Right renal pelvis (tissue), 4 donors: ENCODE measurements at regions not wholly inside any gene's neighbourhood (a gene's known extent, or its start where the extent isn't known, plus 50 kb on each side); places are given as distances from the start of the nearest gene placed in this dataset.

Experiments
- DNase-seq, 4 donors: peaks; one replicate each; pipeline ENCODE4 v3.0.0-alpha.2; 2013; ENCODE audit warnings: low read depth in 4 of 4, low spot score in 3 of 4, missing footprints in 1 of 4

DNA sequence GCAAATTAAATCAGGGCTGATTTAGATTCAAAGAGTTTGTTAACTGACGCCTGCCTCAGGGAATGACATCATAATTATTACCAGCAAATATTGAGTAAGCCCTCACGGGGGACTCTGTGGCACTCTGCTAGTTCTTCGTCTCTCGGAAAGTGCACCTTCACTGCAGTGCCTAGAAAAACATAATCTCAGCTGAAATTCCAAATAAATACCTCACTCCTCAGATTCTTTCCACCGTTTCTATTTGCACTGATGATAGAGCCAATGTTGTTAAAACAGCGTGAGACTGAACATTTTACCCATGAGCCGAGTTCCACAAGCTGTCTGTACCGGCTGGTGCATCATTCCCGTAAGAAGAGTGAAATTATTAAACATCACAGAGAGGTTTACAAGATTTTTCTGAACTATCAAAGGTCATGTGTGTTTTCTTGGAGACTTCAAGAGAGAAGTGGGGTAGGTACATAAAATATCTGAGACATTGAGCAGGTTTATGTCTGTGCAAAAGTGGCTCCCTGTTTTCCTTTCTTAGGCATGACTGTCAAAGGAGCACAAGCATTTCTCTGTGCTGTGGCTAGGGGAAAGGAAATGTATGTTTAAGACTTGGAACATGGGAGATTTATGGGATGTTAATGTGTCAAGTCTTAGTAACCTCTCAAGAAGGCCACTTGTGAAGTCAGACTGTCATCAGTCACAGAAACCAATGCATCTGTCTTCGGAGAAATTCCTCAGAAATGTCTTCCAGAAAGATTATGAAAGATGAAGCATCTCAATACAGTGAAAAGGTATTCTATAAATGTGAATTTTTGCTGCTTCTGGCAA lies 119.6 kb downstream of the CBLL2 start:
- DNase-seq = no peak

- no peak for DNase-seq
Observed at GRCh38 chrX:22395372-22395771, 122.7 kb downstream of the CBLL2 start.

- DNase-seq = no peak
Observed at GRCh38 chrX:22396408-22396807, 123.7 kb downstream of the CBLL2 start.

DNA sequence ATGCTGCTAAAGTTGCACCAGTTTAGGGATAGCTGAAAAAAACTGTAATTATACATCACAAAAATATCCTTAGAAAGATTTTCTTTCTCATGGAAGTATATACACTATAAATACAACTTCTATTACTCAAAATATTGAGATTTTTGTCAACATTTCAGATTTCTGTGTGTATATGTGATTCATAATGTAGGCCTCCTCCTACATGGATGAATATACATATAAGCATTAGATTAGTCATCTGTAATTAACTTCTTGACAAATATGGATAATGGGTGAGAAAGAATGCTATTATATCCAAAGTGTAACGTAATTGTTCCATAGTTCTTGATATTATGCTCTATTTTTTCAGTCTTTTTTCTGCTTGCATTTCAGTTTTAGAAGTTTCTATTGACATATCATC lies 124.9 kb downstream of the CBLL2 start:
- DNase-seq = no peak

DNA sequence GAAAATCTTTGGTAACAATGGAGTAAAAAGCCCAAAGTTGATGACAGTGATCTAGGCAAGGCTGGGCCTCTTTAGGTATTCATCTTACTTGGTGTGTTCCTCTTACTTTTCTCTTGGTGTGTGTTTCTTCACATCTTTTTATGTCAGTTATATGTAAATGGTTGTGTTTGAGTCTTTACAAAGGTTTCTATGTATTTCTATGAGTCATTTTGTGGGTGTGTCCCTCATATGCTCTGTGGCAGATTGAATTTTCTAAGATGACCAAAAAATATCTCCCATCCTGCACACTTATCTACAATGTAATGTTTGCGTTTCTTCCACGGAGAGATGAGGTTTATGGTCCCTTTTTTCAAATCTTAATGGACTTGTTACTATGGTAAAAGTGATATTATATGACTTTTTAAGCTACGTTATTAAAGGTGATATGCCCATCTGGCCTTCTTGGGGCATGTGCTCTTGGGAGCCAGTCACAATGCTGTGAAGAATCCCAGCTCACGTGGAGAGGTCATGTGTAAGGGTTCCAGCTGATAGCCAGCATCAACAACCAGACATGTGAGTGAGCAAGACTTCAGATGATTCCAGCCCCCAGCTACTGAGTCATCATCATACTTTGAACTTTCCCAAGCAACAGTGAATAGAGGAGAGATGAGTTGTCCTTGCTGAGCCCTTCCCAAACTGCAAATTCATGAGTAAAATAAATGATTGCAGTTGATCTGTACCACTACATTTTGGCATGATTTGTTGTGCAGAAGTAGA lies 126.9 kb downstream of the CBLL2 start:
- no peak for DNase-seq

- DNase-seq = no peak
Observed at GRCh38 chrX:22404297-22404696, 131.6 kb downstream of the CBLL2 start.

- DNase-seq = no peak
Observed at GRCh38 chrX:22406201-22406737, 133.6 kb downstream of the CBLL2 start.

DNA sequence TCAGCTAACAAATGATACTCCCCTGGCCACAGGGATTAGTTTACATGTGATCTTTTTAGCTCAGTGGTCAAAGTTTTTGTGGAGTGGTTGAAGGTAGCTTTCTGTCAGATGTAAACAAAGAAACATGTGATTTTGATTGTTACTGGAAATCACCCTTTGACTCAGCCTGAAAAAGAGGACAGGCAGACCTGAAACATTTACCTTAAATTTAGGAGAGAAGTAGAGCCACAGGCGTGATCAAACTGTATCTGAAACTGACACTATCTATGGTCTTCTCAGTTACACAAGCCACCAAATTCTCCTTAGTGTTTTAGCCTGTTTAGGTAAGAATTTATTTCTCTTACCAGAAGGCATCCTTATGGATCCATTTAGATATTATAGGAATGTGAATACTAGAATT lies 136.7 kb downstream of the CBLL2 start:
- no peak for DNase-seq

GRCh38 chrX:22424122-22424915 lies 151.6 kb downstream of the CBLL2 start:
- DNase-seq = no peak

DNA sequence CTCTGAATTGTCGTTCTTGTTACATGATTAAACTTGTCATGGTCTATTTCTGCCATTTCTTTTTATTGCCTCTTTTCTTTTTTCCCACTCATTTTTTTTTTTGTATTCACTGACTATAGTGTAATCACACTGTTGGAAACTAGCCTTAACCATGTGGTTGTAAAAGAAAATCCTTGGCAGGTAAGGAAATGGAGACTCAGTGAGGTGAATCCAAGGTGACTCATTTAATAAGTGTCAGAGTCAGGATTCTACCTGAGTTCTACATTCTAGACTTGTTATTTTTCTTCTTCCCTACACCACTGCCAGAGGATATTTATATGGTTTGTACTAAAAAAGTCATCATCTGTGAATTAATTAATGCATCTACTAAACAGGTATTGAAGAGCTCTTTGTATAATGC lies 152.2 kb downstream of the CBLL2 start:
- DNase-seq = no peak

GRCh38 chrX:22429704-22430103 lies 157.0 kb downstream of the CBLL2 start:
- DNase-seq = no peak

DNA sequence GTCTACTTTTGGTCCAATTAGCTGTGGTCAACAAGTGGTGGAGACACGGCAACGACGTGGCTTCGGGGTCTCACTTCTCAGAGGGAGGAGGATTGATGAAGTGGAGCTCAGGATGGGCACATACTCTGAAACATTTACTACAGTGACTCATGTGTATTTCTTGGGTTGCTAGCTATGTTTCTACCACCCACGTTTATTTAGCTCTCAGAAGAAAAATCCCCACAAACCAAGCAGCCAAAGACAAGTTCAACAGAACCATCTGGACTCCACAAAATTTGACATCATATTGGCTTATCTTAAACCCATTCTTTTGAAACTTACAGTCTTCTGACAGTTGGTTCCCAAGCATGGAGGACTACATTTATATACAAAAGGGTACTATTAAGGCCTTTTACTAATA lies 158.0 kb downstream of the CBLL2 start:
- DNase-seq = no peak

GRCh38 chrX:22433292-22434070 lies 160.8 kb downstream of the CBLL2 start:
- no peak for DNase-seq

DNA sequence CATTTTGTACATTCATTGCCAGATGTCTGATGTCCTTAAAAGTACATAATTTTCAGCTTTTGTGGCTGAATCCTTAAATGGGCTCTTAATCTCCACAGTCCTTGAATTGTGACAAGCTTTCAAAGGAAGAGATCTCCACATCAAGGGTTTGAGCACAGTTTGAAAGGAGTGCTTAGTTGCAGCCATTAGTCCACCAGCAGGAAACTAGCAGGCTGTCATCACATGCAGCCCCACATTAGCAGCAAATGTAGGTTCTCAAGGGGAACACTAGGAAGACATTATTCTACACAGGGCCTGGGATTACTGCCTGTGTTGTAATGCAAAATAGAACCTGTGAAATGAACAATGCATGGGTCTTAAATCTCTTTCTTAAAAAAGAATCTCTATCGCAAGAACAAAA lies 173.2 kb downstream of the CBLL2 start:
- DNase-seq = no peak

DNA sequence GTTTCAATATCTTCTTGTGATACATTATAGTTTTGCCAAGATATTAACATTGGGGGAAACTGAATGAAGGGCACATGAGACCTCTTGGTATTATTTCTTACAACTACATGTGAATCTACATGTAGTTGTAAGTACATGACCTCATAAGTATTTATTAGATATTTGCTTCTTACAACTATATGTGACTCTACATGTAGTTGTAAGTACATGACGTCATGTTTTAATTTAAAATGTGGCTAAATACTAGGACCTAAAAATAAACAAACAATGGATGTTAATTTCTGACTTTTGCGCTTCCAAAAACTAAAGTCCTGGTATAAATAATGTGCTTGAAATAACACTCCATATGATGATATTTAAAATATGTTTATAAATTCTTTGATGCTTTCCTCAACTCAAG lies 190.2 kb downstream of the CBLL2 start:
- no peak for DNase-seq

GRCh38 chrX:22467571-22467970 lies 194.9 kb downstream of the CBLL2 start:
- DNase-seq = no peak

DNA sequence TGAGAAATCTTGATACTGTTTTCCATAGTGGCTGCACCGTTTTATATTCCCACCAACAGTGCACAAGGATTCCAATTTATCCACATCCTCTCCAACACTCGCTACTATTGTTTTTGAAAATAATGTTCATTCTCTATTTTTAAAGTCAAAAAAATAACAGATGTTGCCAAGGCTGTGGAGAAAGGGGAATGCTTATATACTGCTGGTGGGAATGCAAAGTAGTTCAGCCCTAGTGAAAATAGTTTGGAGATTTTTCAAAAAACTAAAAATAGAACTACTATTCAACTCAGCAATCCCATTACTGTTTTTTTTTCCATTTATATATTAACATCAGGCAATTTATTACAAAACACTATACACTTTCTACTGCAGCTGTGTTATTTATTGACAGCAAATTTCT lies 208.7 kb downstream of the CBLL2 start:
- DNase-seq = no peak

GRCh38 chrX:22486296-22486695 lies 213.6 kb downstream of the CBLL2 start:
- DNase-seq = no peak

DNA sequence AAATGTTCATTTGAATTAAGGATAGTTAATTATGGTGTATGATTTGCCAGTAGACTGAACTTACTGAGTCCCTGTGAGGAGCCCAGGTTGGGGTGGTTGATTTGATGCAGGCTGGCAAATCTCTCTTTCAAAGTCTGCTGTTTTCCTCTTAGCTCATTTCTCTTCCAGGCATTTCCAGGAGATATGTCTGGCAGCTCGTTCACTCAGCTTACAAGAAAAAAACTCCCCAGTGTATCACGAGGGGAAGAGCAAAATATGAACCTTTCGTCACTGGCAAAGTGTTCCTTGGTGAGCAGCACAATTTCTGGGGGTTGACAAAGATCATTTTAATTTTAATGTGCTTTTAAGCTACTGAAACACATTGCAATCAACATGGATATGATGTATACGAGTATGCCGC lies 244.2 kb downstream of the CBLL2 start:
- no peak for DNase-seq

DNA sequence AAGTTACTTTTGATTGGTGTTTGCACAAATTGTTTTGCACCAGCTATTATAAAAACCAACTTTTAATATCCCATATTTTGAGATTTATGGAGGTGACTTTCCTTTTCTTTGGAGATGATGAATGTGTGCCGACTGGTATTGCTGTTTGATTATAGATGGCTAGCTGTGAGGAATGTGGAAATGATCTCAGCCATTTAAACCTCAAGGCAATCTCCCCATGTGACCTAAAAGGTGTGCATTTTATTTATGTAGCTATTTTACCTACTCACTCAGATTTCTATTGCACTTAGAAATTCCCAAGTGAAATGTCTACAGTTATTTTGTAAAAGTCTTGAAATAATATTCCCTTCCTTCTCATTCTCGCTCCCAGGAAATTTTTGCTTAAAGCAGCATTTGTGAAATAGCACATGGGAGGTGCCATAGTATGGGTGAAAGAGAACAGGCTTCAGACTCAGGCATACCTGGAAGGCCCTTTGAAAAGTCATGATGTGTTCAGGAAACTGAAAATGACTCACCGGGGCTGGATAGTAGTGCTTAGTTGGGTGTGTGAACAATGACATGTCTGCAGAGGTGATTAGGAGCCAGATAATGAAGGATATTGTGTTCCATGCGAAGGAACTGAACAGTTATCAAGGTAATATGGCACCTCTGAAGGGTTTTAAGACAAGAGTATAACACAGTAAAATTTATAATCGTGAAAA lies 247.6 kb downstream of the CBLL2 start:
- DNase-seq = no peak
